ENCODE measurements at regions not wholly inside any gene's neighbourhood (a gene's known extent, or its start where the extent isn't known, plus 50 kb on each side); places are given as distances from the start of the nearest gene placed in this dataset.
A peak's percentile ranks its signal among the peaks of the same experiment; 100 is the strongest.

DNA sequence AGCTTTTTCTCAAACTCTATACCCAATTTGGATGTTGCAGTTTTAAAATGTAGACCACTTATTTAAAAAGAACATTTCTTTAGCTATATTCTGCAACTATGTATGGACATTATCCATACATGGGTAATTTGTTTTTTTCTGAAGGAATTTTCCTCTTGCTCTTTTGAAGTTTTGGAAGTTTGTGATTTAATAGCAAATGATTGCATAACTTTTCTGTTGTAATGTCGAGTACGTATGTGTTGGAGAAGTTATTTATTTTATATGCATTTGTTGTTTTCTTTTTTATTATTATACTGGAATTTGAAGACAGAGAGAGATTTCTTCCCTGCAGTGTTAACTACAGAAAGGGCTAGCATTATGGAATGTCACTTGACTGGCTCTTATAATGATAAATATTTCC, 207.7 kb upstream of the FANCL start:
- no peak for DNase-seq
- no peaks in the 10 kb centered on the region for H3K36me3 Mint-ChIP-seq
- H3K27ac Mint-ChIP-seq: no peak overlapping the region
- peaks cover 0 to 1% (median 0%) of the 10 kb centered on the region in 3 donors for H3K27me3 Mint-ChIP-seq (ENCODE audit: low read depth in 3 of 3)
- H3K9me3 Mint-ChIP-seq: peaks cover 0 to 5% (median 0%) of the 10 kb centered on the region in 6 donors
- H3K4me1 Mint-ChIP-seq: no peaks in the 10 kb centered on the region
- no peak overlapping the region for H3K4me3 Mint-ChIP-seq

- Mint-ChIP-seq H3K4me1 (no peaks in the 10 kb centered on the region), H3K4me3 (no peak overlapping the region), H3K27ac (no peak overlapping the region), H3K9me3 (peaks cover 0 to 5% (median 0%) of the 10 kb centered on the region in 6 donors), H3K36me3 (no peaks in the 10 kb centered on the region), H3K27me3 (ENCODE audit: low read depth in 3 of 3) (peaks cover 0 to 1% (median 0%) of the 10 kb centered on the region in 3 donors)
- DNase-seq: no peak
These were observed 207.0 kb upstream of the FANCL start for GRCh38 chr2:58448065-58448507.

DNA sequence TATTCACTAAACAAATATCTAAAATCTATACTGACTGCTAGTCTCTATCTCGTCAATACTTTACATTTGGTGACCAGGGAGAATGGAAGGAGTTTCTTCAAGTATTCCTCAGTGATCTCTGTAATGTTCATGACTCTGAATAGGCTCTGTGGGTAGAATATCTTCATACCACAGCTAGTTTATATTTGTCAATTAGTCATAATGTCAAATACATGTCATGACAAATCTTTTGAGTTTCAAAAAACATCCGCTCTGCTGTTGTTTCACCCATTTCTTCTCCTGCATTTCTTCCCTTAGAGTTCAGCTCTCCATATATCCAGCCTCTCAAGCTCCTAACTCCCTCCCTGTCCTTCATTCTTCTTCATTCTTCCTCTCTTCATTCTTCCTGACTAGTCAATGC, 206.5 kb upstream of the FANCL start:
- H3K9me3 Mint-ChIP-seq: peaks cover 0 to 5% (median 0%) of the 10 kb centered on the region in 6 donors
- no peak overlapping the region for H3K27ac Mint-ChIP-seq
- peaks cover 0 to 1% (median 0%) of the 10 kb centered on the region in 3 donors for H3K27me3 Mint-ChIP-seq (ENCODE audit: low read depth in 3 of 3)
- DNase-seq: no peak
- H3K4me3 Mint-ChIP-seq: no peak overlapping the region
- no peaks in the 10 kb centered on the region for H3K36me3 Mint-ChIP-seq
- H3K4me1 Mint-ChIP-seq: no peaks in the 10 kb centered on the region

DNA sequence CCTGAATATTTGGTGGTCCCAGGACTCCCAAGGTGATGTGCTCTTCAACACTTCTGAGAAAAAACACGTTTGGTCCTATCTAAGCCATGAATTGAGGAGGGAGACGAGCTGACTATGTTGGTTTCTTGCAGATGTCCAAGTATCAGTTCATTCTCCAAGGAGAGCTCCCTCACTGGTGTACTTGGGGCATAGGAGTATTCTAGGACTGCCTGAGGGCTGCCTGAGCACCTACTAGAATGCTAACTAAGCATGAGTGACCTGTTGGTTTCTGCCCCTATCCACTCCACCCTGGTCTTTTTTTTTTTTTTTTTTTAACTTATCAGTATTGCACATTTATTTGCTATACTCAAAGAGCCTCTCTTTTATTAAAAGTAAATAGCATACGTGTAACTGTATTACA, 200.5 kb upstream of the FANCL start:
- DNase-seq: no peak
- Mint-ChIP-seq H3K27ac (no peak overlapping the region), H3K36me3 (no peaks in the 10 kb centered on the region), H3K27me3 (ENCODE audit: low read depth in 3 of 3) (no peaks in the 10 kb centered on the region), H3K9me3 (peaks cover 0 to 3% (median 0%) of the 10 kb centered on the region in 6 donors), H3K4me1 (no peaks in the 10 kb centered on the region), H3K4me3 (no peak overlapping the region)

DNA sequence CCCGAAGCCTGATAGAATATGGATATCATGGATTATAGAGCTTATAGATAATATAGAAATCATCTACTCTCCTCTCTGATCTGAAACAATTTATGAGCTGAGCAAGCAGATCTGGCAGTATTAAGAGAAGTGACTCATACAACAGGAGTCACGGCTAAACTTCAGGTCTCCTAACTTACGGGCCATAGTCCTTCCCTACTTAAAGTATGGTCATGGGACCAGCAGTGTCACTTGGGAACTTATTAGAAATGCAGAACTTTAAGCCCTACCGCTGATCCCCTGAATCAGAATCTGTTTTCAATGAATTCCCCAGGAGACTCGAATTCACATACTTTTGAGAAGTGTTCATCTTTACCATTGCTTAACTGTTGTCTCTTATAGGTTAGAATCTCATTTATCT, 195.7 kb upstream of the FANCL start:
- H3K27me3 Mint-ChIP-seq (ENCODE audit: low read depth in 3 of 3): no peaks in the 10 kb centered on the region
- no peaks in the 10 kb centered on the region for H3K4me1 Mint-ChIP-seq
- H3K27ac Mint-ChIP-seq: no peak overlapping the region
- H3K9me3 Mint-ChIP-seq: peaks cover 0 to 3% (median 1%) of the 10 kb centered on the region in 6 donors
- no peaks in the 10 kb centered on the region for H3K36me3 Mint-ChIP-seq
- H3K4me3 Mint-ChIP-seq: no peak overlapping the region
- DNase-seq: no peak

GRCh38 chr2:58435246-58435645, 194.1 kb upstream of the FANCL start:
- no peak for DNase-seq
- no peaks in the 10 kb centered on the region for H3K4me1 Mint-ChIP-seq
- peaks cover 0 to 4% (median under 1%) of the 10 kb centered on the region in 6 donors for H3K9me3 Mint-ChIP-seq
- H3K27ac Mint-ChIP-seq: no peak overlapping the region
- no peaks in the 10 kb centered on the region for H3K27me3 Mint-ChIP-seq (ENCODE audit: low read depth in 3 of 3)
- no peaks in the 10 kb centered on the region for H3K36me3 Mint-ChIP-seq
- H3K4me3 Mint-ChIP-seq: no peak overlapping the region

GRCh38 chr2:58434692-58435091, 193.6 kb upstream of the FANCL start:
- H3K27me3 Mint-ChIP-seq (ENCODE audit: low read depth in 3 of 3): no peaks in the 10 kb centered on the region
- no peak overlapping the region for H3K27ac Mint-ChIP-seq
- no peaks in the 10 kb centered on the region for H3K36me3 Mint-ChIP-seq
- peaks cover 0 to under 1% of the 10 kb centered on the region in 2 donors for H3K4me1 Mint-ChIP-seq
- no peak for DNase-seq
- H3K9me3 Mint-ChIP-seq: peaks cover 0 to 4% (median under 1%) of the 10 kb centered on the region in 6 donors
- no peak overlapping the region for H3K4me3 Mint-ChIP-seq

- Mint-ChIP-seq H3K27me3 (ENCODE audit: low read depth in 3 of 3) (peaks cover 0 to 6% (median 2%) of the 10 kb centered on the region in 3 donors), H3K27ac (no peak overlapping the region), H3K9me3 (peaks cover 0 to 5% (median 2%) of the 10 kb centered on the region in 6 donors), H3K4me3 (no peak overlapping the region), H3K36me3 (no peaks in the 10 kb centered on the region), H3K4me1 (peaks cover 2 to 14% of the 10 kb centered on the region in 2 donors)
- DNase-seq: no peak
These were observed 191.5 kb upstream of the FANCL start for GRCh38 chr2:58432491-58433170.

DNA sequence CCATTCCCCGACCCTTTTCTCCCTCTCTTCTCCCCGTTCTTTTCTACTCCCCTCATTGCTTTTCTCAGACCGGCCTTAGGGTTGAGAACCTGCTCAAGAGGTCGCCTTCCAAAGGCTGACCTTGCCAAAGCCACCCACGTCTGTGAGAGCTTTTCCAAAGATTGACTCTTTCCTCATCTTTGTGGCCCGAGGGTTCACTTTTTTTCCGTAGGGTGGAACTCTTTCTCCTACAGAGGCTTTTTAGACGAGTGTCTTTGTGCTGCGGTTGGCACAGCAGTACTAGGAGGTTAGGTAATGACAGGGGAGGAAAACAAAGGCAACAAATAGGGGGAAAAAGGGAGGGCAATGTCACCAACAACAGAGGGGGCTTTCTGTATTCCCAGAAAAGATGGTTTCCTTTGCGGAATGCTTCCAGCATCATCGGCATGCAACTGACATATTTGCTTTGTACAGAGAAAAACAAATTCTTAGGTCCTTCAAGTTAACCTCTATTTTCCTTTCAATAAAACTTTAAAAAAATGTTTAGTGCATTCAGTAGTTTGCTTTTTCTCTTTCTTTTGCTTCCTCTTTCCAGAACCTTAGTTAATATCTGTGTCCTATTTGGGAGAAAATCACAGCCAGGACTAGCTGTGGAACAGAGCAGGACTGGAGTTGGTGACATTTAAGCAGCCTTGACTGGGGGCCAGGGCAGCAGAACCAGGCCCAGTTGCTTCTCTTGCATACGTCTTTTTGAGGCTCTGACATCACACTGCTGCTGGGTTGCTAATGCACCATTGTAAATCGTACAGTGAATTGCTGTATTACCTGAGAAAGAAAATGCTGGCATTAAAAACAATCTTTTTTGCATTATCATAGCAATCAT, 188.1 kb upstream of the FANCL start:
- Mint-ChIP-seq H3K4me3 (peak overlapping the region in 3 of 5 donors; percentile 33 to 66 (median 62)), H3K27ac (no peak overlapping the region)

GRCh38 chr2:58428096-58429013, 187.2 kb upstream of the FANCL start:
- H3K4me1 Mint-ChIP-seq: peaks cover 2 to 21% of the 10 kb centered on the region in 2 donors
- H3K4me3 Mint-ChIP-seq: peak overlapping the region in 4 of 5 donors; percentile 35 to 59 (median 50)
- H3K27ac Mint-ChIP-seq: no peak overlapping the region
- peaks cover 0 to 5% (median 0%) of the 10 kb centered on the region in 6 donors for H3K9me3 Mint-ChIP-seq
- H3K27me3 Mint-ChIP-seq (ENCODE audit: low read depth in 3 of 3): peaks cover 3 to 16% (median 6%) of the 10 kb centered on the region in 3 donors
- H3K36me3 Mint-ChIP-seq: no peaks in the 10 kb centered on the region
- no peak for DNase-seq

More for the DNA sequence above, 188.1 kb upstream of the FANCL start:
- Mint-ChIP-seq H3K27me3 (ENCODE audit: low read depth in 3 of 3) (peaks cover 1 to 16% (median 6%) of the 10 kb centered on the region in 3 donors), H3K9me3 (peaks cover 0 to 5% (median 0%) of the 10 kb centered on the region in 6 donors), H3K36me3 (no peaks in the 10 kb centered on the region), H3K4me1 (peaks cover 2 to 21% of the 10 kb centered on the region in 2 donors)
- DNase-seq: no peak

GRCh38 chr2:58427572-58428095, 186.5 kb upstream of the FANCL start:
- H3K27me3 Mint-ChIP-seq (ENCODE audit: low read depth in 3 of 3): peaks cover 3 to 16% (median 6%) of the 10 kb centered on the region in 3 donors
- no peak overlapping the region for H3K27ac Mint-ChIP-seq
- H3K36me3 Mint-ChIP-seq: no peaks in the 10 kb centered on the region
- peaks cover 0 to 5% (median 0%) of the 10 kb centered on the region in 6 donors for H3K9me3 Mint-ChIP-seq
- peak overlapping the region in 4 of 5 donors; percentile 35 to 59 (median 50) for H3K4me3 Mint-ChIP-seq
- H3K4me1 Mint-ChIP-seq: peaks cover 2 to 21% of the 10 kb centered on the region in 2 donors
- DNase-seq: no peak

- no peak for DNase-seq
- Mint-ChIP-seq H3K27ac (no peak overlapping the region), H3K36me3 (no peaks in the 10 kb centered on the region), H3K4me1 (peaks cover 2 to 21% of the 10 kb centered on the region in 2 donors), H3K9me3 (peaks cover 0 to 5% (median 0%) of the 10 kb centered on the region in 6 donors), H3K4me3 (no peak overlapping the region), H3K27me3 (ENCODE audit: low read depth in 3 of 3) (peaks cover 3 to 16% (median 6%) of the 10 kb centered on the region in 3 donors)
These were observed 184.2 kb upstream of the FANCL start for GRCh38 chr2:58425368-58425767.

DNA sequence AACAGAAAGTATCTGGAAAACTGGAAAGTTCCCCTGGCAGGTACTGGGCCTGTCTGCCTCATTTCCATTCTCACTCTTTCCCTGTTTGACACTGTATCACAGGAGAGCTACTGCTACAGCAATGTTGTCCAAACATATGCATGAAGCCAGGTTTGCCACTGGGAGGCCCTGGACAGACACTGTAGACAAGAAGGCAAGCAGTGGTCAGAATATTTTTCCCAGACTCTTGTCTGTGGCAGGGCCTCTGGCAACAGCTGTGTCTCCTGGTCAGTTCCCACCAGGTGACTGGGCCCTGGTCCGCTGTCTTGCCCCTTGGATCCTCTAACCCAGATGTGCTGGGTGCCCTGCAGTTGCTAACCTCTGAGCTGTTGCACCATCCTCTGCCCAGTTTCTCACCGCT, 178.9 kb upstream of the FANCL start:
- Mint-ChIP-seq H3K36me3 (no peaks in the 10 kb centered on the region), H3K27me3 (ENCODE audit: low read depth in 3 of 3) (peaks cover 0 to 2% (median 2%) of the 10 kb centered on the region in 3 donors), H3K27ac (no peak overlapping the region), H3K4me3 (no peak overlapping the region), H3K9me3 (peaks cover 0 to 4% (median 0%) of the 10 kb centered on the region in 6 donors), H3K4me1 (peaks cover 0 to 7% of the 10 kb centered on the region in 2 donors)
- no peak for DNase-seq

Data from immature natural killer cell (primary cell).